ENCODE measurements at regions not wholly inside any gene's neighbourhood (a gene's known extent, or its start where the extent isn't known, plus 50 kb on each side); places are given as distances from the start of the nearest gene placed in this dataset.

GRCh38 chr3:105083945-105084344 lies 282.8 kb upstream of the ALCAM start:
- FAIRE-seq: no peak
- RAD21 ChIA-PET (ENCODE audit: unreplicated experiment): no interaction called here
- no peak overlapping the region for H3K27ac ChIP-seq (ENCODE audit: control insufficient read depth, insufficient read depth)

More at GRCh38 chr3:105083945-105084344, 282.8 kb upstream of the ALCAM start:
- Histone ChIP-seq H3K9ac (ENCODE audit: control insufficient read depth, insufficient read depth, low read length) (no peak overlapping the region), H3K79me2 (ENCODE audit: control insufficient read depth, insufficient read depth, low read length) (no peaks in the 10 kb centered on the region), H3K4me1 (ENCODE audit: control insufficient read depth, insufficient read depth, low read length) (no peaks in the 10 kb centered on the region), H3K4me2 (ENCODE audit: control insufficient read depth, insufficient read depth) (no peak overlapping the region), H4K20me1 (ENCODE audit: control insufficient read depth, insufficient read depth) (no peaks in the 10 kb centered on the region), H3K4me3 (no peak overlapping the region), H3K27me3 (replicated peaks in 1 of 2; ENCODE audit: control insufficient read depth in 2 of 2, insufficient read depth in 2 of 2, low read length in 1 of 2) (no peaks in the 10 kb centered on the region), H3K9me3 (replicated peaks; ENCODE audit: control insufficient read depth, insufficient read depth, low read length) (no peaks in the 10 kb centered on the region), H3K36me3 (ENCODE audit: control insufficient read depth in 2 of 2, insufficient read depth in 2 of 2, low read length in 1 of 2) (no peaks in the 10 kb centered on the region), H2AFZ (ENCODE audit: control insufficient read depth, low read depth, low read length) (no peak overlapping the region)
- intact Hi-C loops (cut with micrococcal nuclease; ENCODE audit: unreplicated experiment) (no loop called here), in situ Hi-C loops (cut with MboI) (no loop called here)
- TF ChIP-seq NFXL1 (IDR thresholded peaks at IDR 0.05; ENCODE audit: borderline replicate concordance) (no peak), BRCA1 (IDR thresholded peaks at IDR 0.05; ENCODE audit: low read depth, low read length) (no peak), E2F8 (IDR thresholded peaks at IDR 0.05; ENCODE audit: low read depth, partially characterized antibody) (no peak), SUPT20H (IDR thresholded peaks at IDR 0.05; ENCODE audit: borderline replicate concordance, control insufficient read depth, low read depth, low read length) (no peak), ELK1 (IDR thresholded peaks at IDR 0.05; ENCODE audit: low read depth, low read length) (no peak), E4F1 (IDR thresholded peaks at IDR 0.05; ENCODE audit: borderline replicate concordance, partially characterized antibody) (no peak), ZNF592 (IDR thresholded peaks at IDR 0.05) (no peak), ZSCAN29 (IDR thresholded peaks at IDR 0.05) (no peak), ZNF207 (IDR thresholded peaks at IDR 0.05; ENCODE audit: borderline replicate concordance) (no peak)
- DNase-seq (ENCODE audit: low read depth, low spot score) (no peak), ATAC-seq (no peak)
- 42% methylated on average over 1 of the region's 1 CpG for WGBS (ENCODE audit: insufficient coverage, insufficient replicate concordance, low lambda C conversion rate, missing lambda C conversion rate)
- ChIA-PET POLR2A (no interaction called here), CTCF (no interaction called here), SMC1A (ENCODE audit: uncharacterized antibody, unreplicated experiment) (no interaction called here)
- no TSS peak for BruUV-seq (replicated peaks)
